ENCODE measurements at regions not wholly inside any gene's neighbourhood (a gene's known extent, or its start where the extent isn't known, plus 50 kb on each side); places are given as distances from the start of the nearest gene placed in this dataset.

GRCh38 chr1:96967311-96967710, 245.7 kb downstream of the PTBP2 start:
- TF ChIP-seq STAT6 (CRISPR knock-in tag; conservative IDR thresholded peaks at IDR 0.05; ENCODE audit: low read depth): no peak
- no peak for TF ChIP-seq ESRRA (CRISPR knock-in tag; IDR thresholded peaks at IDR 0.05; ENCODE audit: borderline replicate concordance)
- no peak for TF ChIP-seq CTCF (IDR thresholded peaks at IDR 0.05)
- no peak for TF ChIP-seq GABPB1 (CRISPR knock-in tag; IDR thresholded peaks at IDR 0.05)
- TF ChIP-seq ATF3 (CRISPR knock-in tag; conservative IDR thresholded peaks at IDR 0.05): no peak
- no peak for TF ChIP-seq AFF4 (CRISPR knock-in tag; IDR thresholded peaks at IDR 0.05; ENCODE audit: borderline replicate concordance)

Data from WTC11 (cell line).